ENCODE measurements at regions not wholly inside any gene's neighbourhood (a gene's known extent, or its start where the extent isn't known, plus 50 kb on each side); places are given as distances from the start of the nearest gene placed in this dataset.
"Not testable (repeated sequence)": the region's sequence is repeated elsewhere in the genome, so short reads cannot be mapped to it uniquely, and the experiment has no call there.

GRCh38 chr3:153268564-153269279 lies 106.7 kb downstream of the RAP2B start:
- DNase-seq (ENCODE audit: low spot score), result no peak

- no peak for DNase-seq (ENCODE audit: low spot score)
These were observed 107.7 kb downstream of the RAP2B start for GRCh38 chr3:153269730-153270129.

- no peak for DNase-seq (ENCODE audit: low spot score)
These were observed 111.2 kb downstream of the RAP2B start for GRCh38 chr3:153273217-153273616.

GRCh38 chr3:153273767-153274435 lies 111.9 kb downstream of the RAP2B start:
- no peak for DNase-seq (ENCODE audit: low spot score)

- no peak for DNase-seq (ENCODE audit: low spot score)
These were observed 112.5 kb downstream of the RAP2B start for GRCh38 chr3:153274561-153274960.

GRCh38 chr3:153275514-153275913 lies 113.5 kb downstream of the RAP2B start:
- DNase-seq (ENCODE audit: low spot score), result no peak

- no peak for DNase-seq (ENCODE audit: low spot score)
These were observed 115.0 kb downstream of the RAP2B start for GRCh38 chr3:153277029-153277428.

GRCh38 chr3:153281236-153281997 lies 119.4 kb downstream of the RAP2B start:
- not testable (repeated sequence) for DNase-seq (ENCODE audit: low spot score)

- DNase-seq (ENCODE audit: low spot score), result no peak
These were observed 120.3 kb downstream of the RAP2B start for GRCh38 chr3:153282355-153282754.

- peak; percentile 75 for DNase-seq (ENCODE audit: low spot score)
These were observed 122.4 kb downstream of the RAP2B start for GRCh38 chr3:153284282-153284938.

GRCh38 chr3:153285194-153285641 lies 123.2 kb downstream of the RAP2B start:
- no peak for DNase-seq (ENCODE audit: low spot score)

- DNase-seq (ENCODE audit: low spot score), result no peak
These were observed 124.0 kb downstream of the RAP2B start for GRCh38 chr3:153285982-153286381.

- no peak for DNase-seq (ENCODE audit: low spot score)
These were observed 125.0 kb downstream of the RAP2B start for GRCh38 chr3:153287017-153287416.

GRCh38 chr3:153289334-153289808 lies 127.3 kb downstream of the RAP2B start:
- no peak for DNase-seq (ENCODE audit: low spot score)

- no peak for DNase-seq (ENCODE audit: low spot score)
These were observed 128.4 kb downstream of the RAP2B start for GRCh38 chr3:153290268-153291015.

- no peak for DNase-seq (ENCODE audit: low spot score)
These were observed 129.1 kb downstream of the RAP2B start for GRCh38 chr3:153291059-153291685.

- DNase-seq (ENCODE audit: low spot score), result no peak
These were observed 131.2 kb downstream of the RAP2B start for GRCh38 chr3:153293265-153293664.

- no peak for DNase-seq (ENCODE audit: low spot score)
These were observed 133.9 kb downstream of the RAP2B start for GRCh38 chr3:153295901-153296300.

GRCh38 chr3:153305189-153305588 lies 143.2 kb downstream of the RAP2B start:
- no peak for DNase-seq (ENCODE audit: low spot score)

GRCh38 chr3:153311541-153311940 lies 149.5 kb downstream of the RAP2B start:
- no peak for DNase-seq (ENCODE audit: low spot score)
